GM21390 (cell line): ENCODE measurements at regions not wholly inside any gene's neighbourhood (a gene's known extent, or its start where the extent isn't known, plus 50 kb on each side); places are given as distances from the start of the nearest gene placed in this dataset.

Experiments used
- ATAC-seq: cut with Tn5 transposase; IDR thresholded peaks from one replicate; pipeline ENCODE4 v1.9.1; 2021; ENCODE audit not compliant: unreplicated experiment

- no peak for ATAC-seq
Observed at GRCh38 chr15:47990821-47991220, 130.0 kb upstream of the SLC24A5 start.

GRCh38 chr15:47991357-47991756 lies 129.4 kb upstream of the SLC24A5 start:
- ATAC-seq: no peak

- no peak for ATAC-seq
Observed at GRCh38 chr15:47993051-47993450, 127.7 kb upstream of the SLC24A5 start.

GRCh38 chr15:47997195-47998080 lies 123.4 kb upstream of the SLC24A5 start:
- no peak for ATAC-seq

- ATAC-seq: no peak
Observed at GRCh38 chr15:47998619-47999019, 122.2 kb upstream of the SLC24A5 start.

GRCh38 chr15:48001393-48002039 lies 119.3 kb upstream of the SLC24A5 start:
- ATAC-seq: peak; percentile 90

- ATAC-seq: no peak
Observed at GRCh38 chr15:48002767-48003166, 118.0 kb upstream of the SLC24A5 start.

GRCh38 chr15:48003441-48003840 lies 117.3 kb upstream of the SLC24A5 start:
- no peak for ATAC-seq

- ATAC-seq: no peak
Observed at GRCh38 chr15:48005077-48005476, 115.7 kb upstream of the SLC24A5 start.

GRCh38 chr15:48006031-48006511 lies 114.7 kb upstream of the SLC24A5 start:
- no peak for ATAC-seq

- ATAC-seq: no peak
Observed at GRCh38 chr15:48010316-48010715, 110.5 kb upstream of the SLC24A5 start.

- ATAC-seq: no peak
Observed at GRCh38 chr15:48012191-48012590, 108.6 kb upstream of the SLC24A5 start.

GRCh38 chr15:48016865-48017264 lies 103.9 kb upstream of the SLC24A5 start:
- no peak for ATAC-seq

- ATAC-seq: no peak
Observed at GRCh38 chr15:48017747-48018146, 103.0 kb upstream of the SLC24A5 start.

GRCh38 chr15:48020166-48020565 lies 100.6 kb upstream of the SLC24A5 start:
- ATAC-seq: no peak

GRCh38 chr15:48021336-48022086 lies 99.3 kb upstream of the SLC24A5 start:
- no peak for ATAC-seq

GRCh38 chr15:48025118-48025517 lies 95.7 kb upstream of the SLC24A5 start:
- ATAC-seq: no peak

- no peak for ATAC-seq
Observed at GRCh38 chr15:48028712-48029111, 92.1 kb upstream of the SLC24A5 start.

- ATAC-seq: no peak
Observed at GRCh38 chr15:48029642-48030041, 91.1 kb upstream of the SLC24A5 start.

- no peak for ATAC-seq
Observed at GRCh38 chr15:48031466-48031865, 89.3 kb upstream of the SLC24A5 start.

GRCh38 chr15:48031973-48032372 lies 88.8 kb upstream of the SLC24A5 start:
- ATAC-seq: no peak
